Fibroblast of villous mesenchyme (primary cell): ENCODE measurements at regions not wholly inside any gene's neighbourhood (a gene's known extent, or its start where the extent isn't known, plus 50 kb on each side); places are given as distances from the start of the nearest gene placed in this dataset.
A peak's percentile ranks its signal among the peaks of the same experiment; 100 is the strongest.

ENCODE experiments used
- DNase-seq: peaks from one replicate; pipeline ENCODE4 v3.0.0-alpha.2; 2010; ENCODE audit warnings: low read depth
- H3K4me3 ChIP-seq: 2 replicates; pipeline ENCODE4 v1.5.1; 2011; ENCODE audit warnings: low read depth, mild to moderate bottlenecking, low read length
- TF ChIP-seq, protein P1 (sequence below): IDR thresholded peaks from 2 replicates; pipeline ENCODE4 v1.5.1; 2012; ENCODE audit warnings: low read depth, mild to moderate bottlenecking, low read length; ENCODE audit not compliant: insufficient read depth

DNA sequence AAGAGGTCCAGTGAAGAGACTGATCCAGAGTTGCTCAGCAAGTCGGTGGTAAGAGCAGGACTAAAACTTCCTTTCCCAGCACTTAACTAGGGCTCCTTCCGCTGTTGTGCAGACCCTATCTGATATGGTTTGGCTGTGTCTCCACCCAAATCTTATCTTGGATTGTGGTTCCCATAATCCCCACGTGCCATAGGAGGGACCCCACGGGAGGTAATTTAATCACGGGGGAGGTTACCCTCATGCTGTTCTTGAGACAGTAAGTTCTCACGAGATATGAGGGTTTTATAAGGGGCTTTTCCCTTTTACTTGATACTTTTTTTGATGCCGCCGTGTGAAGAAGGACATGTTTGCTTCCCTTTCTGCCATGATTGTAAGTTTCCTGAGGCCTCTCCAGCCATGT, 221.9 kb upstream of the GLRA1 start:
- no peak for DNase-seq
- TF ChIP-seq, protein P1, sequence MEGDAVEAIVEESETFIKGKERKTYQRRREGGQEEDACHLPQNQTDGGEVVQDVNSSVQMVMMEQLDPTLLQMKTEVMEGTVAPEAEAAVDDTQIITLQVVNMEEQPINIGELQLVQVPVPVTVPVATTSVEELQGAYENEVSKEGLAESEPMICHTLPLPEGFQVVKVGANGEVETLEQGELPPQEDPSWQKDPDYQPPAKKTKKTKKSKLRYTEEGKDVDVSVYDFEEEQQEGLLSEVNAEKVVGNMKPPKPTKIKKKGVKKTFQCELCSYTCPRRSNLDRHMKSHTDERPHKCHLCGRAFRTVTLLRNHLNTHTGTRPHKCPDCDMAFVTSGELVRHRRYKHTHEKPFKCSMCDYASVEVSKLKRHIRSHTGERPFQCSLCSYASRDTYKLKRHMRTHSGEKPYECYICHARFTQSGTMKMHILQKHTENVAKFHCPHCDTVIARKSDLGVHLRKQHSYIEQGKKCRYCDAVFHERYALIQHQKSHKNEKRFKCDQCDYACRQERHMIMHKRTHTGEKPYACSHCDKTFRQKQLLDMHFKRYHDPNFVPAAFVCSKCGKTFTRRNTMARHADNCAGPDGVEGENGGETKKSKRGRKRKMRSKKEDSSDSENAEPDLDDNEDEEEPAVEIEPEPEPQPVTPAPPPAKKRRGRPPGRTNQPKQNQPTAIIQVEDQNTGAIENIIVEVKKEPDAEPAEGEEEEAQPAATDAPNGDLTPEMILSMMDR: no peak

DNA sequence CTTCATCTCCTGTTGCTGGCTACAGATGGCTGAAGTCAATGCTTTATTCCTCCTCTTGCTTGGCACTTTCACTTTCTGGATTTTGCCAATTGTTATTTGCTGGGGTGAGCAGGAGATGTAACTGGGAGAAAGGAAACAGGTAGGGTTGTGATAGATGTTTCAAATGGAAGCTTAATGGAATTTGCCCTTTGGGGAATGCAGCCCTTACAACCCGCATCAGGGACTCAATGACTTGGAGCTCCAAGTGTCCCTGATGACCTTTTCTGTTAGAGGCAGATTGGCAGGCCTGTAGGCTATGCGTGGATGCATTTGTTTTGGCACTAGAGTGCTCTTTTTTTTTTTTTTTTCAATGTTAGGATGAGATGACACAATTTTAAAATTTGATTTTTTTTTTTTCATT, 219.9 kb upstream of the GLRA1 start:
- TF ChIP-seq, protein P1: no peak
- DNase-seq: no peak
- H3K4me3 ChIP-seq: no peak overlapping the region

More for the DNA sequence above, 221.9 kb upstream of the GLRA1 start:
- H3K4me3 ChIP-seq: no peak overlapping the region

GRCh38 chr5:152144030-152144429, 219.4 kb upstream of the GLRA1 start:
- no peak for DNase-seq
- TF ChIP-seq, protein P1: no peak
- no peak overlapping the region for H3K4me3 ChIP-seq

- H3K4me3 ChIP-seq: no peak overlapping the region
- peak; percentile 49 for DNase-seq
- TF ChIP-seq, protein P1: peak; percentile 91
Observed at GRCh38 chr5:152142840-152143469, 218.3 kb upstream of the GLRA1 start.

- TF ChIP-seq, protein P1: no peak
- no peak overlapping the region for H3K4me3 ChIP-seq
- no peak for DNase-seq
Observed at GRCh38 chr5:152140347-152140746, 215.7 kb upstream of the GLRA1 start.

DNA sequence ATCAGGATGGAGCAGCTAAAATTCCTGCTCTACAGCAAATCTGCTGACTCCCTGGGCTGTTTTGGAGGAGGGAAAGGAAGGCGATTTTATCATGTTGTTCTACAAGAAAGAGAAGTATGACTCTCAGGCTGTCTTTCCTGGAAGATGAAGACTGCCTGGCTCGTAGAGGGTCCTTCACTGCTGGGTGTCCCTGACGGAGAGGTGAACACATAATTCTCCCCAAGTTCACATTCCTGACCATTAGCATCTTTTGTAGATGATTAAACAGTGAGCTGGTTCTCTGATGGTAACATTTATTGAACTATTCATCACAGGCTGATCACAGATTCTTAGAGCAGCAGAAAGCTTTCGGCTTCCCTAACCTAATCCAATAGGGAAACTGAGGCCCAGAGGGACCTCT, 212.4 kb upstream of the GLRA1 start:
- DNase-seq: no peak
- no peak overlapping the region for H3K4me3 ChIP-seq
- TF ChIP-seq, protein P1: no peak

DNA sequence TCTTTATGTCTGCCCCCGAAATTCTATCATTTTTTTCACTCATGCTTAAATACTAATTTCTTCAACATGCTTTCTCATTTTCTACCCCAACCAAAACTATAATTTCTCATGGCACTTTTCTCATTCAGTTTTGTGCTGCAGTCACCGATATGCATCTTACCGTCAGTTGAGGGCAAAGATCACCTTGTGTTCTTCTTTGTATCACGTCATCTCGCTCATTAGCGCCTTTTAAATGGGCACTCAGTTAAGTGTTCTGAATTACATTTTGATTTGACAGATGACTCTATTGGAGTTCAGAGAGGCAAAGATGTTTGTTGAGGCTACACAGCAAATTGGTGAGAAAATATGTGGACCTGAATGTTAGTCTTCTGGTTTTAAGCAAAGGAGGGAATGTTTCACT, 211.7 kb upstream of the GLRA1 start:
- H3K4me3 ChIP-seq: no peak overlapping the region
- DNase-seq: no peak
- TF ChIP-seq, protein P1: no peak
